H4 (cell line): ENCODE measurements at regions not wholly inside any gene's neighbourhood (a gene's known extent, or its start where the extent isn't known, plus 50 kb on each side); places are given as distances from the start of the nearest gene placed in this dataset.

ENCODE experiments used
- DNase-seq: peaks from one replicate; pipeline ENCODE4 v3.0.0-alpha.2; 2015; ENCODE audit warnings: low spot score

- DNase-seq: no peak
These were observed 152.9 kb downstream of the TTC32 start for GRCh38 chr2:19748711-19749506.

- no peak for DNase-seq
These were observed 153.8 kb downstream of the TTC32 start for GRCh38 chr2:19748073-19748375.

- no peak for DNase-seq
These were observed 154.3 kb downstream of the TTC32 start for GRCh38 chr2:19747310-19748072.

- DNase-seq: peak; percentile 14
These were observed 155.0 kb downstream of the TTC32 start for GRCh38 chr2:19746611-19747309.

- no peak for DNase-seq
These were observed 155.6 kb downstream of the TTC32 start for GRCh38 chr2:19746137-19746600.

- no peak for DNase-seq
These were observed 156.3 kb downstream of the TTC32 start for GRCh38 chr2:19745318-19746136.

- no peak for DNase-seq
These were observed 157.2 kb downstream of the TTC32 start for GRCh38 chr2:19744456-19745199.

- DNase-seq: no peak
These were observed 158.1 kb downstream of the TTC32 start for GRCh38 chr2:19743641-19744040.

GRCh38 chr2:19742872-19743271 lies 158.9 kb downstream of the TTC32 start:
- no peak for DNase-seq

- DNase-seq: no peak
These were observed 162.5 kb downstream of the TTC32 start for GRCh38 chr2:19739256-19739655.

- DNase-seq: no peak
These were observed 163.1 kb downstream of the TTC32 start for GRCh38 chr2:19738707-19739106.

GRCh38 chr2:19736191-19736831 lies 165.5 kb downstream of the TTC32 start:
- no peak for DNase-seq

- DNase-seq: peak; percentile 10
These were observed 167.8 kb downstream of the TTC32 start for GRCh38 chr2:19733951-19734425.

- DNase-seq: no peak
These were observed 168.4 kb downstream of the TTC32 start for GRCh38 chr2:19733390-19733789.

GRCh38 chr2:19732255-19732654 lies 169.5 kb downstream of the TTC32 start:
- DNase-seq: no peak

- DNase-seq: no peak
These were observed 170.3 kb downstream of the TTC32 start for GRCh38 chr2:19731515-19731914.

GRCh38 chr2:19731037-19731436 lies 170.7 kb downstream of the TTC32 start:
- DNase-seq: no peak

- no peak for DNase-seq
These were observed 173.7 kb downstream of the TTC32 start for GRCh38 chr2:19728125-19728524.

GRCh38 chr2:19725392-19725791 lies 176.4 kb downstream of the TTC32 start:
- no peak for DNase-seq

- DNase-seq: no peak
These were observed 178.8 kb downstream of the TTC32 start for GRCh38 chr2:19723021-19723420.
